ENCODE measurements at regions not wholly inside any gene's neighbourhood (a gene's known extent, or its start where the extent isn't known, plus 50 kb on each side); places are given as distances from the start of the nearest gene placed in this dataset.
"Not testable (repeated sequence)": the region's sequence is repeated elsewhere in the genome, so short reads cannot be mapped to it uniquely, and the experiment has no call there.

DNA sequence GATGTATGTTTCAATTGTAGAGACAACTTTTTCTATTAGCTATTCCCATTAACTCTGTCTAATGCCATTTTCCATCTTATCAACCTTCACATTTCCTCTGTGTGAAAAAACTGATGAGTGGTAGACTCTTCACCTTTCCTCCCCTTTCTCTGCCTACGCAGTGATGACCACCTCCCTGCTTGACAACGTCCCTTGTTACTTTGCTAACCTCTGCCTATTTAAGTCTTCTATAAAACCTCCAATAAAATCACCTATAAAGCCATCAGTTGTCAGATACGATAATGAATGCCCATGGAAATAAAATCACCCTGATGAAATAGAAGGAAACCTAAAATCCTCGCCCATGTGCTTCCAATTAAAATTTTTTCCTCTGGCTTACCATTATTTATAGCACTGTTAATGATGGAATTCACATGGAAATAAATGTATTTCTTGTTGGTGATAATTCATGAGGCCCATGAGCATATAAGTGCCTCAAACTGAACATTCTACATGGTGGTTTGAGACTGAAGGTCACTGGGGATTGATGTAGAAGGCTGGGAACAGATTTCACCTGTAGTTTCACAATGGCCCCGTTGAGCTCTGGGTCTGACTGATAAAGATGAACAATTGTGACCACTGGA, 1454.0 kb upstream of the SEL1L start:
- H3K9me3 ChIP-seq (ENCODE audit: severe bottlenecking), result no peaks in the 10 kb centered on the region
- ATAC-seq (ENCODE audit: low read depth), result no peak
- TF ChIP-seq, protein P1, sequence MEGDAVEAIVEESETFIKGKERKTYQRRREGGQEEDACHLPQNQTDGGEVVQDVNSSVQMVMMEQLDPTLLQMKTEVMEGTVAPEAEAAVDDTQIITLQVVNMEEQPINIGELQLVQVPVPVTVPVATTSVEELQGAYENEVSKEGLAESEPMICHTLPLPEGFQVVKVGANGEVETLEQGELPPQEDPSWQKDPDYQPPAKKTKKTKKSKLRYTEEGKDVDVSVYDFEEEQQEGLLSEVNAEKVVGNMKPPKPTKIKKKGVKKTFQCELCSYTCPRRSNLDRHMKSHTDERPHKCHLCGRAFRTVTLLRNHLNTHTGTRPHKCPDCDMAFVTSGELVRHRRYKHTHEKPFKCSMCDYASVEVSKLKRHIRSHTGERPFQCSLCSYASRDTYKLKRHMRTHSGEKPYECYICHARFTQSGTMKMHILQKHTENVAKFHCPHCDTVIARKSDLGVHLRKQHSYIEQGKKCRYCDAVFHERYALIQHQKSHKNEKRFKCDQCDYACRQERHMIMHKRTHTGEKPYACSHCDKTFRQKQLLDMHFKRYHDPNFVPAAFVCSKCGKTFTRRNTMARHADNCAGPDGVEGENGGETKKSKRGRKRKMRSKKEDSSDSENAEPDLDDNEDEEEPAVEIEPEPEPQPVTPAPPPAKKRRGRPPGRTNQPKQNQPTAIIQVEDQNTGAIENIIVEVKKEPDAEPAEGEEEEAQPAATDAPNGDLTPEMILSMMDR (IDR thresholded peaks at IDR 0.05; ENCODE audit: poor library complexity, severe bottlenecking), result no peak

DNA sequence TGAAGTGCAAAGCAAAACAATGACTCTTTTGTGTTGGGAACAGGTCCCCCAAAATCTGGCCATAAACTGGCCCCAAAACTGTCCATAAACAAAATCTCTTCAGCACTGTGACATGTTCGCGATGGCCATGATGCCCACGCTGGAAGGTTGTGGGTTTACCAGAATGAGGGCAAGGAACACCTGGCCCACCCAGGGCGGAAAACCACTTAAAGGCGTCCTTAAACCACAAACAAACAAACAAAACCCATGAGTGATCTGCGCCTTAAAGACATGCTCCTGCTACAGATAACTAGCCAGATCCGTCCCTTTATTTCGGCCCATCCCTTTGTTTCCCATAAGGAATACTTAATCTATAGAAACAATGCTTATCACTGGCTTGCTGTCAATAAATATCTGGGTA, 1460.9 kb upstream of the SEL1L start:
- H3K27ac ChIP-seq (ENCODE audit: poor library complexity, severe bottlenecking); H3K4me1 ChIP-seq (ENCODE audit: insufficient read depth, poor library complexity, severe bottlenecking); H3K36me3 ChIP-seq (ENCODE audit: low read depth); H3K4me3 ChIP-seq (ENCODE audit: severe bottlenecking); H3K27me3 ChIP-seq (ENCODE audit: insufficient read depth, poor library complexity, severe bottlenecking); ATAC-seq (ENCODE audit: low read depth); H3K9me3 ChIP-seq (ENCODE audit: severe bottlenecking); DNase-seq (ENCODE audit: low spot score): not testable (repeated sequence)

More for the DNA sequence above, 1454.0 kb upstream of the SEL1L start:
- H3K4me1 ChIP-seq (ENCODE audit: insufficient read depth, poor library complexity, severe bottlenecking), result no peaks in the 10 kb centered on the region
- H3K4me3 ChIP-seq (ENCODE audit: severe bottlenecking), result no peak overlapping the region
- H3K27ac ChIP-seq (ENCODE audit: poor library complexity, severe bottlenecking), result no peak overlapping the region
- DNase-seq (ENCODE audit: low spot score), result no peak
- peaks cover 4% of the 10 kb centered on the region for H3K27me3 ChIP-seq (ENCODE audit: insufficient read depth, poor library complexity, severe bottlenecking)
- H3K36me3 ChIP-seq (ENCODE audit: low read depth), result no peaks in the 10 kb centered on the region

DNA sequence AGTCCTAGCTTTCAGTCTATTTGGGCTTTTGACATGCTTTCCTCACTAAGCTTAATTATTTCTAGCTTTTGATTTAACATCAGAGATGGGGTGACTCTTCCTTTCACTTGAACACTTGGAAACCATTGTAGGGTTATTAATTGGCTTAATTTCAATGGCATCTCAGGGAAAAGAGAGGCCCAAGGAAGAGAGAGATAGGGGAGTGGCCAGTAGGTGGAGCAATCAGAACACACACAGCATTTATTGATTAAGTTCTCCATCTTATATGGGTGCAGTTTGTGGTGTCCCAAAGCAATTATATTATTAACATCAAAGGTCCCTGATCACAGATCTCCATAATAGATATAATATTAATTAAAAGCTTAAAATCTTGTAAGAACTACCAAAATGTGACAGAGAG, 1466.1 kb upstream of the SEL1L start:
- DNase-seq (ENCODE audit: low spot score), result no peak

DNA sequence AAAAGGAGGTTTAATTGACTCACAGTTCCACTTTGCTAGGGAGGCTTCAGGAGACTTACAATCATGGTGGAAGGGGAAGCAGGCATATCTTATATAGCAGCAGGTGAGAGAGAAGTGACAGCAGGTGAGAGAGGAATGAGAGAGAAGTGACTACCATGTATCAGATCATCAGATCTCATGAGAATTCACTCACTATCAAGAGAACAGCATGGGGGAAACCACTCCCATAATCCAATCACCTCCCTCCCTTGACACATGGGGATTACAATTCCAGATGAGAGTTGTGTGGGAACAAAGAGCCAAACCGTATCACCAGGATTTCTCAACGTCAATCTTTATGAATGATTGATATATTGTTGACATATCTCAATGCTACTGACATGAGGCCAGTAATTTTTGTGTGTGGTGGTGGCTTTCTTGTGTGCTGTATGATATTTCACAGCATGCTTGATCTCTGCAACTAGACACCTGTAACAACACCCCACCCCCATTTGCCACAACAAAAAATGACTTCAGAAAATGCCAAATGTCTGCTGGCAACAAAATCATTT, 1470.9 kb upstream of the SEL1L start:
- no peaks in the 10 kb centered on the region for H3K36me3 ChIP-seq (ENCODE audit: low read depth)
- no peak overlapping the region for H3K27ac ChIP-seq (ENCODE audit: poor library complexity, severe bottlenecking)
- no peak overlapping the region for H3K4me3 ChIP-seq (ENCODE audit: severe bottlenecking)
- H3K9me3 ChIP-seq (ENCODE audit: severe bottlenecking), result no peaks in the 10 kb centered on the region
- TF ChIP-seq, protein P1 (IDR thresholded peaks at IDR 0.05; ENCODE audit: poor library complexity, severe bottlenecking), result no peak
- H3K27me3 ChIP-seq (ENCODE audit: insufficient read depth, poor library complexity, severe bottlenecking), result no peaks in the 10 kb centered on the region
- DNase-seq (ENCODE audit: low spot score), result no peak
- H3K4me1 ChIP-seq (ENCODE audit: insufficient read depth, poor library complexity, severe bottlenecking), result no peaks in the 10 kb centered on the region
- ATAC-seq (ENCODE audit: low read depth), result no peak

More for the DNA sequence above, 1466.1 kb upstream of the SEL1L start:
- no peaks in the 10 kb centered on the region for H3K27me3 ChIP-seq (ENCODE audit: insufficient read depth, poor library complexity, severe bottlenecking)
- ATAC-seq (ENCODE audit: low read depth), result no peak
- H3K4me3 ChIP-seq (ENCODE audit: severe bottlenecking), result no peak overlapping the region
- TF ChIP-seq, protein P1 (IDR thresholded peaks at IDR 0.05; ENCODE audit: poor library complexity, severe bottlenecking), result peak; percentile 48
- H3K9me3 ChIP-seq (ENCODE audit: severe bottlenecking), result no peaks in the 10 kb centered on the region
- no peaks in the 10 kb centered on the region for H3K4me1 ChIP-seq (ENCODE audit: insufficient read depth, poor library complexity, severe bottlenecking)
- no peaks in the 10 kb centered on the region for H3K36me3 ChIP-seq (ENCODE audit: low read depth)
- no peak overlapping the region for H3K27ac ChIP-seq (ENCODE audit: poor library complexity, severe bottlenecking)

DNA sequence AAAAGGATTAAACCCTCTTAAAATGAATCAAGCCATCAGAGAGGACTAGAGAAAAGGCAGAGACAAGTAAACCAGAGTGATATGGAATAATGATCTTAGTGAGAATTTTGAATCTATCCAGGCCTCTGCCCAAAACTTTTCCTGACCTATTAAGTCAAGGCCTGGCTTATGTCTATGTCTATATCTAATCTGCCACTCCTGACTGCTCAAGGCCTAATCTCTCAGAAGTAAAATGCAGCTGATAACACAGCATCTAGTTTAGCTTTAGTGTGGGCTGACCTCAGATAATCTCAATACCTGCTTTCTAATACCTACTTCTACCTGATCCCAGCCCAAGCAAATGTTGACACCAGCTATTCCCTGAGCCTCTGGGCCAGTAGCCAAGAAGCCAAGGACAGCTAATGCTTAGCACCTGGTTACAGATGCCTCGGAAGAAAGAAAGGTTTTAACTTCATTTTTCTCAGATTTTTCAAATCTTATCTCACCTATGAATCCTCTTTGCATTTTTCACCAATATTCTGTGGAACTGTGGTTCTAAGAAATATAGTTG, 1472.5 kb upstream of the SEL1L start:
- TF ChIP-seq, protein P1 (IDR thresholded peaks at IDR 0.05; ENCODE audit: poor library complexity, severe bottlenecking), result no peak
- Histone ChIP-seq H3K27me3 (ENCODE audit: insufficient read depth, poor library complexity, severe bottlenecking) (no peaks in the 10 kb centered on the region), H3K36me3 (ENCODE audit: low read depth) (no peaks in the 10 kb centered on the region), H3K4me3 (ENCODE audit: severe bottlenecking) (no peak overlapping the region), H3K27ac (ENCODE audit: poor library complexity, severe bottlenecking) (no peak overlapping the region), H3K4me1 (ENCODE audit: insufficient read depth, poor library complexity, severe bottlenecking) (no peaks in the 10 kb centered on the region), H3K9me3 (ENCODE audit: severe bottlenecking) (no peaks in the 10 kb centered on the region)
- DNase-seq (ENCODE audit: low spot score) (no peak), ATAC-seq (ENCODE audit: low read depth) (no peak)

DNA sequence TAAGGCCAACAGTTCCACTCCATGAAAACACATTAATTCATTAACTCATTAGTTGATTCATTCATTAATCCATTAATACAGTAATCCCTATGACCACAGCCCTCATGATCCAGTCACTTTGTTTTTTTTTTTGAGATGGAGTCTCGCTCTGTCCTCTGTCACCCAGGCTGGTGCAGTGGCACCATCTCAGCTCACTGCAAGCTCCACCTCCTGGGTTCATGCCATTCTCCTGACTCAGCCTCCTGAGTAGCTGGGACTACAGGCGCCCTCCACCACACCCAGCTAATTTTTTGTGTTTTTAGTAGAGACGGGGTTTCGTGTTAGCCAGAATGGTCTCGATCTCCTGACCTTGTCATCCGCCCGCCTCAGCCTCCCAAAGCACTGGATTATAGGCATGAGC, 1473.4 kb upstream of the SEL1L start:
- not testable (repeated sequence) for ATAC-seq (ENCODE audit: low read depth); H3K9me3 ChIP-seq (ENCODE audit: severe bottlenecking); H3K4me1 ChIP-seq (ENCODE audit: insufficient read depth, poor library complexity, severe bottlenecking); DNase-seq (ENCODE audit: low spot score); H3K36me3 ChIP-seq (ENCODE audit: low read depth); H3K27ac ChIP-seq (ENCODE audit: poor library complexity, severe bottlenecking); H3K4me3 ChIP-seq (ENCODE audit: severe bottlenecking); H3K27me3 ChIP-seq (ENCODE audit: insufficient read depth, poor library complexity, severe bottlenecking)

All from RWPE2 (cell line).